Endothelial cell of umbilical vein (primary cell): ENCODE measurements at regions not wholly inside any gene's neighbourhood (a gene's known extent, or its start where the extent isn't known, plus 50 kb on each side); places are given as distances from the start of the nearest gene placed in this dataset.

Experiments
- BruUV-seq: library from RNA; stranded (reverse); fragments of 400-500 nt; replicated peaks from 2 replicates; lab custom pipeline; 2021; lab: Mats Ljungman, UMichigan
- CTCF ChIA-PET: fragments of 300-600, 350-600 bp; sonication (Branson Sonifier 250); formaldehyde crosslinking; loops from one replicate; lab custom pipeline; 2021; ENCODE audit warnings: antibody characterized with exemption, inconsistent platforms; lab: Charles Lee
- POLR2A ChIA-PET: fragments of 300-600, 350-600 bp; sonication (Branson Sonifier 250); formaldehyde crosslinking; loops from one replicate; lab custom pipeline; 2021; ENCODE audit warnings: antibody characterized with exemption, inconsistent platforms; lab: Charles Lee
- DNase-seq: peaks from one replicate; pipeline ENCODE4 v3.0.0-alpha.2; 2011; ENCODE audit warnings: low read depth, low spot score
- FAIRE-seq: peaks from 2 replicates; lab custom pipeline; 2011; peaks lifted over from hg19 to GRCh38; lab: Jason Lieb, UNC
- H2AFZ ChIP-seq: 2 replicates; pipeline ENCODE4 v1.6.0; 2012; ENCODE audit warnings: low read depth, low read length, control low read depth, inconsistent platforms
- H3K27ac ChIP-seq: 2 replicates; pipeline ENCODE4 v1.5.1; 2011; ENCODE audit warnings: low read depth, mild to moderate bottlenecking, control low read depth, low read length, moderate library complexity; ENCODE audit not compliant: insufficient read depth
- H3K27me3 ChIP-seq, 2 experiments: 2 replicates each; pipeline versions ENCODE4 v1.6.0 to v1.6.1; 2011; ENCODE audit warnings: low read length in 2 of 2, mixed read lengths in 1 of 2; ENCODE audit not compliant: control insufficient read depth in 2 of 2, insufficient read depth in 2 of 2
- H3K36me3 ChIP-seq, 2 experiments: 2 replicates in 1 of 2; 3 replicates in 1 of 2; pipeline ENCODE4 v1.5.1; 2011; ENCODE audit warnings: low read length in 2 of 2, mild to moderate bottlenecking in 1 of 2, moderate library complexity in 1 of 2; ENCODE audit not compliant: control insufficient read depth in 2 of 2, insufficient read depth in 2 of 2; ENCODE audit errors: extremely low read depth in 1 of 2
- H3K4me1 ChIP-seq: 3 replicates; pipeline ENCODE4 v1.5.1; 2011; ENCODE audit warnings: mild to moderate bottlenecking, low read length; ENCODE audit not compliant: control insufficient read depth, insufficient read depth; ENCODE audit errors: extremely low read depth
- H3K4me2 ChIP-seq: 2 replicates; pipeline ENCODE4 v1.6.1; 2011; ENCODE audit warnings: low read length, control low read depth, mixed read lengths; ENCODE audit not compliant: insufficient read depth
- H3K4me3 ChIP-seq, 3 experiments: fragments of 200-600 bp in 1 of 3; sonication (generic), shearing (Covaris generic) in 1 of 3; replicated peaks in 1 of 3; 2 replicates each; pipeline ENCODE4 v1.5.1; 2011 to 2016; ENCODE audit warnings: control low read depth in 3 of 3, low read length in 3 of 3, mild to moderate bottlenecking in 2 of 3, inconsistent platforms in 1 of 3, low read depth in 1 of 3, moderate library complexity in 1 of 3; ENCODE audit not compliant: insufficient read depth in 1 of 3
- H3K79me2 ChIP-seq: 2 replicates; pipeline ENCODE4 v1.6.0; 2012; ENCODE audit warnings: low read length, inconsistent platforms; ENCODE audit not compliant: control insufficient read depth, insufficient read depth
- H3K9ac ChIP-seq: replicated peaks from 2 replicates; pipeline ENCODE3; 2011; ENCODE audit warnings: low read length, control low read depth; ENCODE audit not compliant: insufficient read depth; ENCODE audit errors: extremely low read depth
- H3K9me1 ChIP-seq: replicated peaks from 3 replicates; pipeline ENCODE4 v1.6.0; 2011; ENCODE audit warnings: mild to moderate bottlenecking, low read length; ENCODE audit not compliant: control insufficient read depth, insufficient read depth; ENCODE audit errors: extremely low read depth
- H3K9me3 ChIP-seq: replicated peaks from 2 replicates; pipeline ENCODE4 v1.5.1; 2012; ENCODE audit warnings: low read length, inconsistent platforms; ENCODE audit not compliant: control insufficient read depth, insufficient read depth
- H4K20me1 ChIP-seq: replicated peaks from 2 replicates; pipeline ENCODE3; 2011; ENCODE audit warnings: mild to moderate bottlenecking, low read length; ENCODE audit not compliant: control insufficient read depth, insufficient read depth; ENCODE audit errors: extremely low read depth
- CTCF ChIP-seq, 2 donors: IDR thresholded peaks; 1 replicate in 1 of 2; 2 replicates in 1 of 2; pipeline ENCODE4 v1.5.1; 2011; ENCODE audit warnings: low read length in 2 of 2, mild to moderate bottlenecking in 2 of 2, moderate library complexity in 2 of 2, control low read depth in 1 of 2, inconsistent platforms in 1 of 2, low read depth in 1 of 2; ENCODE audit not compliant: insufficient read depth in 1 of 2; ENCODE audit errors: extremely low read depth in 1 of 2
- EZH2 ChIP-seq: IDR thresholded peaks from 2 replicates; pipeline ENCODE4 v1.6.1; 2012; ENCODE audit warnings: borderline replicate concordance, low read depth, mild to moderate bottlenecking, moderate library complexity, low read length, inconsistent platforms; ENCODE audit not compliant: severe bottlenecking
- FOS ChIP-seq: IDR thresholded peaks from 2 replicates; pipeline ENCODE4 v1.6.1; 2011; ENCODE audit warnings: mild to moderate bottlenecking, low read length, moderate library complexity, borderline replicate concordance; ENCODE audit not compliant: insufficient read depth
- GATA2 ChIP-seq: IDR thresholded peaks from 2 replicates; pipeline ENCODE4 v1.7.0; 2011; ENCODE audit warnings: low read depth, mild to moderate bottlenecking, moderate library complexity, mixed read lengths, low read length; ENCODE audit not compliant: insufficient read length, insufficient read depth
- JUN ChIP-seq: IDR thresholded peaks from 2 replicates; pipeline ENCODE4 v1.6.1; 2011; ENCODE audit warnings: borderline replicate concordance, low read depth; ENCODE audit not compliant: insufficient read length, insufficient read depth
- MYC ChIP-seq: IDR thresholded peaks from one replicate; pipeline ENCODE4 v1.6.1; 2011; ENCODE audit warnings: mild to moderate bottlenecking, low read depth, low read length
- POLR2A ChIP-seq: IDR thresholded peaks from 2 replicates; pipeline ENCODE4 v1.6.1; 2012; ENCODE audit warnings: low read depth, mild to moderate bottlenecking, control low read depth, low read length
- POLR2AphosphoS5 ChIP-seq: IDR thresholded peaks from 2 replicates; pipeline ENCODE4 v1.6.1; 2012; ENCODE audit warnings: low read depth, mild to moderate bottlenecking, control low read depth, low read length, moderate library complexity; ENCODE audit not compliant: insufficient read depth
- dilution Hi-C: fragments of 300-500 bp; cut with MboI; formaldehyde crosslinking; loops from one replicate; pipeline ENCODE4 v1.15.0; 2019; ENCODE audit warnings: low sequenced_read_pairs; ENCODE audit not compliant: extremely low pct_ligation_motif_present
- intact Hi-C: fragments of 100-400 bp; cut with micrococcal nuclease; formaldehyde crosslinking; loops from one replicate; pipeline ENCODE4 v1.10.0; 2022
- TF ChIP-seq, protein P1 (sequence below): IDR thresholded peaks from 2 replicates; pipeline ENCODE4 v1.6.1; 2011; ENCODE audit not compliant: insufficient read depth, insufficient read length

GRCh38 chr3:83477563-83477962 is 1481.2 kb upstream of the CADM2 start:
- BruUV-seq = no TSS peak
- Histone ChIP-seq H3K4me2 (no peak overlapping the region), H3K9ac (no peak overlapping the region), H3K36me3 (no peaks in the 10 kb centered on the region), H4K20me1 (no peaks in the 10 kb centered on the region), H3K4me3 (no peak overlapping the region), H3K4me1 (no peaks in the 10 kb centered on the region), H3K27ac (no peak overlapping the region), H3K9me3 (no peaks in the 10 kb centered on the region), H2AFZ (no peak overlapping the region), H3K27me3 (no peaks in the 10 kb centered on the region), H3K9me1 (no peaks in the 10 kb centered on the region), H3K79me2 (no peaks in the 10 kb centered on the region)
- dilution Hi-C loops (no loop called here), intact Hi-C loops (no loop called here)
- CTCF ChIA-PET = no interaction called here
- FAIRE-seq (no peak), DNase-seq (no peak)
- POLR2A ChIA-PET = no interaction called here
- TF ChIP-seq EZH2 (no peak), CTCF (IDR thresholded peaks at IDR 0.05; ENCODE audit: extremely low read depth in 1 of 2, insufficient read depth in 1 of 2, low read depth in 1 of 2, low read length in 2 of 2) (no peak), GATA2 (no peak), FOS (no peak), POLR2A (no peak), POLR2AphosphoS5 (no peak), JUN (no peak), MYC (no peak)
- TF ChIP-seq, protein P1, sequence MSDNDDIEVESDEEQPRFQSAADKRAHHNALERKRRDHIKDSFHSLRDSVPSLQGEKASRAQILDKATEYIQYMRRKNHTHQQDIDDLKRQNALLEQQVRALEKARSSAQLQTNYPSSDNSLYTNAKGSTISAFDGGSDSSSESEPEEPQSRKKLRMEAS = no peak
